ENCODE measurements at regions not wholly inside any gene's neighbourhood (a gene's known extent, or its start where the extent isn't known, plus 50 kb on each side); places are given as distances from the start of the nearest gene placed in this dataset.

GRCh38 chr15:62572797-62573196 is 407.7 kb upstream of the C2CD4B start:
- no peak overlapping the region for H3K27ac ChIP-seq
- TF ChIP-seq ZFX (IDR thresholded peaks at IDR 0.05; ENCODE audit: borderline replicate concordance): no peak
- TF ChIP-seq CTCF (IDR thresholded peaks at IDR 0.05): no peak

- TF ChIP-seq CTCF (IDR thresholded peaks at IDR 0.05) (no peak), ZFX (IDR thresholded peaks at IDR 0.05; ENCODE audit: borderline replicate concordance) (no peak)
- H3K27ac ChIP-seq: no peak overlapping the region
These were observed 408.8 kb upstream of the C2CD4B start for GRCh38 chr15:62573876-62574275.

GRCh38 chr15:62578546-62578945 is 413.5 kb upstream of the C2CD4B start:
- no peak for TF ChIP-seq CTCF (IDR thresholded peaks at IDR 0.05)
- no peak overlapping the region for H3K27ac ChIP-seq

DNA sequence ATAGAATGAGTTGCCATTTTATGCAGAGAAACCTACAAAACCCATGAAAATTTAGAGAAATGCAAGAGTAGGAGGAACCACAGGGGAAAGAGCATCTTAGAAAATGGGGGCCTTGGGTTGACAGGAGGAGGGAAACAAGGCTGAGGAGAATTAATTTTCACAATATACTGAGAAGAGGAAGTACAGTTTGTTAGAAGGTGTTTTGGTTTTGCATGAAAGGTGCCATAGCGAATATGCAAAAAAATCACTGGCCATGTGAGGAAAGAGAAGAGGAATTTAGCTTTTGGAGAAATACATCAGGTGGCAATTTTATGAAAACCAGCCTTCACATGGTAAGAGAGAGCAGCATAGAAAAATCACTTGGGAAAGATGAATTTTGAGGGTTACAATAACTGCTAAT is 413.9 kb upstream of the C2CD4B start:
- H3K27ac ChIP-seq: no peak overlapping the region
- TF ChIP-seq CTCF (IDR thresholded peaks at IDR 0.05) (no peak), ZFX (IDR thresholded peaks at IDR 0.05; ENCODE audit: borderline replicate concordance) (no peak)

DNA sequence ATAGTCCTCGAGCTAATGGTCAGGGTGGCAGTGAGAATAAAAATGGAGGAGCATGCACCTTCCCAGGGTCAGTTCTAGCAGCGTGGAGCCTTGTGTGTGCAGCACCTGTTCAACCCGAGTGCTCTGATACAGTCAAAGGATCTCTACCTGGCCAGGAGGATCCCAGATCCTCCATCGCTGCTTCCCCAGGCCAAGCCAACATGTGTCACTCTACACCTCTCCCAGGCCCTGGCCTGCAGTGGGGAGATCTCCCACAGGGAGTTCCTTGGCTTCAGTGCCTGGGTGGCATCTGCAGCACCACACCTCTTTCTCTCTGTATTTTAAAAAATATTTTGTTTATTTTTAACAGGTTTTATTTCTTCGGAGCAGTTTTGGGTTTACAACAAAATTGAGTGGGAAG is 414.8 kb upstream of the C2CD4B start:
- no peak overlapping the region for H3K27ac ChIP-seq
- no peak for TF ChIP-seq ZFX (IDR thresholded peaks at IDR 0.05; ENCODE audit: borderline replicate concordance)
- no peak for TF ChIP-seq CTCF (IDR thresholded peaks at IDR 0.05)

DNA sequence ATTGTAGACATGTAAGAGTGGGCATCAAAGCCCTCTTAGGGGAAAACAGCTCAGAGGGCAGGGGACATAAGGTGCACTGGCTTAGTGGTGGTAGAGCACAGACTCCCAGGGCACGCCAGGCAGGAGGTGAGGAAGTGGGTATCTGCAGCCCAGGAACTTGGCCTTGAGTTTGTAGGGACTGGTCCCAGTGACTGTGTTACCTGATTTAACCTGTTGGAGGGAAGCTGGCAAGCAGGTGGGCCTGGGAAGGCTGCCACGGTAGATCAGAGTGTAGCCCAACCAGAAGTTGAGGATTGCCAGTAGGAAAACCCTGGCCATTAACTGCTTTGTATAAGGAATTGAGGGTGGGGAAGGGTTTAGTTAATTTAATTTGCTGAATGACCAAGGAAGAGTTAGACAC is 417.5 kb upstream of the C2CD4B start:
- no peak overlapping the region for H3K27ac ChIP-seq
- TF ChIP-seq ZFX (IDR thresholded peaks at IDR 0.05; ENCODE audit: borderline replicate concordance): no peak
- TF ChIP-seq CTCF (IDR thresholded peaks at IDR 0.05): no peak

GRCh38 chr15:62584301-62585235 is 419.5 kb upstream of the C2CD4B start:
- TF ChIP-seq ZFX (IDR thresholded peaks at IDR 0.05; ENCODE audit: borderline replicate concordance): no peak
- no peak for TF ChIP-seq CTCF (IDR thresholded peaks at IDR 0.05)
- H3K27ac ChIP-seq: no peak overlapping the region

Data from 22Rv1 (cell line).